ENCODE measurements at regions not wholly inside any gene's neighbourhood (a gene's known extent, or its start where the extent isn't known, plus 50 kb on each side); places are given as distances from the start of the nearest gene placed in this dataset.

GRCh38 chr16:87243478-87243877, 73.7 kb downstream of the C16orf95 start:
- Histone ChIP-seq H3K9me3 (no peaks in the 10 kb centered on the region), H3K27ac (no peak overlapping the region), H3K4me1 (no peaks in the 10 kb centered on the region), H3K4me3 (no peak overlapping the region), H3K4me2 (no peak overlapping the region)
- POLR2A ChIA-PET, result no interaction called here
- no peak for TF ChIP-seq NPAS2 (CRISPR knock-in tag; IDR thresholded peaks at IDR 0.05; ENCODE audit: borderline replicate concordance)
- no peak for TF ChIP-seq GATA3 (IDR thresholded peaks at IDR 0.05; ENCODE audit: borderline replicate concordance)
- TF ChIP-seq ZSCAN20 (CRISPR knock-in tag; IDR thresholded peaks at IDR 0.05), result no peak
- no peak for TF ChIP-seq EP300 (IDR thresholded peaks at IDR 0.05)
- TF ChIP-seq HOXA7 (CRISPR knock-in tag; IDR thresholded peaks at IDR 0.05), result no peak
- TF ChIP-seq SREBF2 (IDR thresholded peaks at IDR 0.05), result no peak
- no peak for TF ChIP-seq KDM5A (IDR thresholded peaks at IDR 0.05)
- no peak for TF ChIP-seq REST (IDR thresholded peaks at IDR 0.05)
- TF ChIP-seq RAD21 (conservative IDR thresholded peaks at IDR 0.05 in 1 of 2, IDR thresholded peaks at IDR 0.05 in 1 of 2), result no peak
- no peak for TF ChIP-seq ZFP36 (IDR thresholded peaks at IDR 0.05; ENCODE audit: borderline replicate concordance, partially characterized antibody)
- no peak for TF ChIP-seq ESRRA (IDR thresholded peaks at IDR 0.05; ENCODE audit: borderline replicate concordance, low read length)
- no peak for TF ChIP-seq MAZ (IDR thresholded peaks at IDR 0.05; ENCODE audit: borderline replicate concordance, low read depth, low read length)
- no peak for TF ChIP-seq HES2 (IDR thresholded peaks at IDR 0.05)
- TF ChIP-seq SMC3 (IDR thresholded peaks at IDR 0.05), result no peak
- TF ChIP-seq, protein P1, sequence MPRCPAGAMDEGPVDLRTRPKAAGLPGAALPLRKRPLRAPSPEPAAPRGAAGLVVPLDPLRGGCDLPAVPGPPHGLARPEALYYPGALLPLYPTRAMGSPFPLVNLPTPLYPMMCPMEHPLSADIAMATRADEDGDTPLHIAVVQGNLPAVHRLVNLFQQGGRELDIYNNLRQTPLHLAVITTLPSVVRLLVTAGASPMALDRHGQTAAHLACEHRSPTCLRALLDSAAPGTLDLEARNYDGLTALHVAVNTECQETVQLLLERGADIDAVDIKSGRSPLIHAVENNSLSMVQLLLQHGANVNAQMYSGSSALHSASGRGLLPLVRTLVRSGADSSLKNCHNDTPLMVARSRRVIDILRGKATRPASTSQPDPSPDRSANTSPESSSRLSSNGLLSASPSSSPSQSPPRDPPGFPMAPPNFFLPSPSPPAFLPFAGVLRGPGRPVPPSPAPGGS (IDR thresholded peaks at IDR 0.05), result no peak
- TF ChIP-seq MAFK (IDR thresholded peaks at IDR 0.05; ENCODE audit: partially characterized antibody), result no peak
- TF ChIP-seq PHF8 (IDR thresholded peaks at IDR 0.05; ENCODE audit: borderline replicate concordance, low read depth), result no peak
- TF ChIP-seq PBX3 (IDR thresholded peaks at IDR 0.05), result no peak
- no peak for TF ChIP-seq BHLHE40 (IDR thresholded peaks at IDR 0.05; ENCODE audit: low read depth, low read length)
- TF ChIP-seq HOXB5 (CRISPR knock-in tag; IDR thresholded peaks at IDR 0.05), result no peak
- ATAC-seq (no peak), FAIRE-seq (no peak), DNase-seq (ENCODE audit: low read depth in 1 of 2, low spot score in 1 of 2) (no peak)
- CTCF ChIA-PET, result interaction anchor here (0.8 to 2.6 kb wide), 4 partner anchors 13 to 40 kb away, joined by 3 to 8 read pairs (median 4); no protein-coding TSS in a partner anchor
- 54% methylated on average over 7 of the region's 7 CpGs for WGBS (ENCODE audit: missing lambda C conversion rate)

DNA sequence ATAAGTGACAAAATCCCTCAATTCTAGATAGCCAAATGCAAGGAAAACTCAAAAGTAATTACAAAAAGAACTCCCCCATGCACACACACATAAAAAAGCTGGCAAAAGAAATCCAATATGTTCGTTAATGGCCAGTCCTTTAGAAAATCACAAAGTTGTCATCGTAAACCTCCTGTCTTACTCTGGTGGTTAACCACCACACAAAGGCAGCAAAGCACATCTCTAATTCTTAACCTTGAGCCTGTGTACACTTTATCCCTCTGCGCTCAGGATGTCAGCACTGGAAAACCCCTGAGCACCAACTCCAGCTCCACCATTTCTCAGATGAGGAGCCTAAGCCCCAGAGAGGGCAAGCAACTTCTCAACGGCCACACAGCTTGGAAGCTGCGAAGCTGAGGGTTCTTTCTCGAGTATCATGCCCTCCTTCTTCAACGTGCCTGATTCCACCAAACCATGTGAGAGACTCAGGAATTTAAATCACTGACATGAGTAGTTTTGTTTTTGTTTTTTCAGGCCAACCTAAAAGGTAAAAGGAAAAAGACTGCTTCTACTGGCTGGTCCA, 72.5 kb downstream of the C16orf95 start:
- no peaks in the 10 kb centered on the region for H3K9me3 ChIP-seq
- H3K4me2 ChIP-seq, result no peak overlapping the region
- no peak overlapping the region for H3K4me3 ChIP-seq
- DNase-seq (ENCODE audit: low read depth in 1 of 2, low spot score in 1 of 2), result no peak
- POLR2A ChIA-PET, result no interaction called here
- CTCF ChIA-PET, result interaction anchor here (1.4 to 2.6 kb wide), 3 partner anchors 10 to 53 kb away, joined by 3 to 8 read pairs (median 3); no protein-coding TSS in a partner anchor
- ATAC-seq, result no peak
- 41% methylated on average over 7 of the region's 7 CpGs for WGBS (ENCODE audit: missing lambda C conversion rate)
- H3K27ac ChIP-seq, result no peak overlapping the region
- TF ChIP-seq TP53 (CRISPR knock-in tag; IDR thresholded peaks at IDR 0.05), result no peak
- no peaks in the 10 kb centered on the region for H3K4me1 ChIP-seq
- no peak for FAIRE-seq

Data from A549 (cell line).